ENCODE measurements at regions not wholly inside any gene's neighbourhood (a gene's known extent, or its start where the extent isn't known, plus 50 kb on each side); places are given as distances from the start of the nearest gene placed in this dataset.

GRCh38 chr2:2763351-2764000 lies 432.4 kb upstream of the MYT1L start:
- Histone ChIP-seq H3K36me3 (no peaks in the 10 kb centered on the region), H3K27ac (no peak overlapping the region), H3K4me1 (no peaks in the 10 kb centered on the region), H3K27me3 (no peaks in the 10 kb centered on the region), H3K9me3 (no peaks in the 10 kb centered on the region), H3K4me3 (no peak overlapping the region)
- no peak for DNase-seq
- intact Hi-C loops (cut with DNase I; ENCODE audit: low total_unique reads), result no loop called here
- TF ChIP-seq CTCF (IDR thresholded peaks at IDR 0.05) (no peak), POLR2A (IDR thresholded peaks at IDR 0.05) (no peak)

GRCh38 chr2:2762913-2763312 lies 431.8 kb upstream of the MYT1L start:
- Histone ChIP-seq H3K4me3 (no peak overlapping the region), H3K27ac (no peak overlapping the region), H3K36me3 (no peaks in the 10 kb centered on the region), H3K9me3 (no peaks in the 10 kb centered on the region), H3K4me1 (no peaks in the 10 kb centered on the region), H3K27me3 (no peaks in the 10 kb centered on the region)
- intact Hi-C loops (cut with DNase I; ENCODE audit: low total_unique reads), result no loop called here
- no peak for DNase-seq
- TF ChIP-seq POLR2A (IDR thresholded peaks at IDR 0.05) (no peak), CTCF (IDR thresholded peaks at IDR 0.05) (no peak)

- no peak overlapping the region for H3K27ac ChIP-seq
- intact Hi-C loops (cut with DNase I; ENCODE audit: low total_unique reads), result no loop called here
- DNase-seq, result no peak
- H3K27me3 ChIP-seq, result no peaks in the 10 kb centered on the region
- H3K4me3 ChIP-seq, result no peak overlapping the region
- no peaks in the 10 kb centered on the region for H3K9me3 ChIP-seq
- H3K4me1 ChIP-seq, result no peaks in the 10 kb centered on the region
- no peaks in the 10 kb centered on the region for H3K36me3 ChIP-seq
- no peak for TF ChIP-seq CTCF (IDR thresholded peaks at IDR 0.05)
- TF ChIP-seq POLR2A (IDR thresholded peaks at IDR 0.05), result no peak
Measured at GRCh38 chr2:2762166-2762908, 431.3 kb upstream of the MYT1L start.

- intact Hi-C loops (cut with DNase I; ENCODE audit: low total_unique reads), result no loop called here
- no peak overlapping the region for H3K27ac ChIP-seq
- TF ChIP-seq CTCF (IDR thresholded peaks at IDR 0.05), result no peak
- TF ChIP-seq POLR2A (IDR thresholded peaks at IDR 0.05), result no peak
Measured at GRCh38 chr2:2758793-2759367, 427.8 kb upstream of the MYT1L start.

GRCh38 chr2:2757764-2758163 lies 426.7 kb upstream of the MYT1L start:
- no peak for DNase-seq
- no peak for TF ChIP-seq CTCF (IDR thresholded peaks at IDR 0.05)
- TF ChIP-seq POLR2A (IDR thresholded peaks at IDR 0.05), result no peak
- Histone ChIP-seq H3K27me3 (no peaks in the 10 kb centered on the region), H3K9me3 (no peaks in the 10 kb centered on the region), H3K4me3 (no peak overlapping the region), H3K27ac (no peak overlapping the region), H3K36me3 (no peaks in the 10 kb centered on the region), H3K4me1 (no peaks in the 10 kb centered on the region)
- intact Hi-C loops (cut with DNase I; ENCODE audit: low total_unique reads), result no loop called here

More at GRCh38 chr2:2758793-2759367, 427.8 kb upstream of the MYT1L start:
- Histone ChIP-seq H3K36me3 (no peaks in the 10 kb centered on the region), H3K27me3 (no peaks in the 10 kb centered on the region), H3K4me3 (no peak overlapping the region), H3K4me1 (no peaks in the 10 kb centered on the region), H3K9me3 (no peaks in the 10 kb centered on the region)
- DNase-seq, result no peak

Data from uterus (tissue), 3 donors.